Activated naive CD8-positive, alpha-beta T cell treated with anti-CD3 and anti-CD28 coated beads, Interleukin-2, amount 10 ng/mL, durations not matched to agents 7 days and 5 days (primary cell): ENCODE measurements at regions not wholly inside any gene's neighbourhood (a gene's known extent, or its start where the extent isn't known, plus 50 kb on each side); places are given as distances from the start of the nearest gene placed in this dataset.

ENCODE experiments used
- ATAC-seq: fragments of 150-1000 bp; cut with Tn5 transposase; one replicate; pipeline ENCODE4 v1.10.0; 2021; ENCODE audit warnings: low read depth, moderate library complexity
- POLR2A ChIA-PET: fragments of 350-600 bp; sonication (Branson Sonifier 250); formaldehyde crosslinking; loops from one replicate; lab custom pipeline; 2021; ENCODE audit warnings: antibody characterized with exemption; lab: Charles Lee
- DNase-seq: peaks from one replicate; pipeline ENCODE4 v3.0.0; 2021
- H3K27ac Mint-ChIP-seq: one replicate; pipeline ENCODE4 v1.8.0; 2022; ENCODE audit warnings: mild to moderate bottlenecking, mixed read lengths
- H3K27me3 Mint-ChIP-seq: one replicate; pipeline ENCODE4 v1.8.0; 2022; ENCODE audit warnings: mild to moderate bottlenecking, moderate library complexity, mixed read lengths
- H3K36me3 Mint-ChIP-seq: one replicate; pipeline ENCODE4 v1.8.0; 2021; ENCODE audit warnings: mild to moderate bottlenecking, mixed read lengths
- H3K4me1 Mint-ChIP-seq: one replicate; pipeline ENCODE4 v1.8.0; 2021; ENCODE audit warnings: mixed read lengths
- H3K4me3 Mint-ChIP-seq: one replicate; pipeline ENCODE4 v1.8.0; 2022; ENCODE audit warnings: mild to moderate bottlenecking, moderate library complexity, mixed read lengths
- H3K9me3 Mint-ChIP-seq: one replicate; pipeline ENCODE4 v1.8.0; 2021; ENCODE audit warnings: mixed read lengths

GRCh38 chr21:15138490-15138889 is 73.7 kb upstream of the NRIP1 start:
- peaks cover 11% of the 10 kb centered on the region for H3K27me3 Mint-ChIP-seq
- no peak for ATAC-seq
- no peak overlapping the region for H3K27ac Mint-ChIP-seq
- H3K36me3 Mint-ChIP-seq, result no peaks in the 10 kb centered on the region
- POLR2A ChIA-PET, result no interaction called here
- H3K4me1 Mint-ChIP-seq, result no peaks in the 10 kb centered on the region
- DNase-seq, result no peak
- no peaks in the 10 kb centered on the region for H3K9me3 Mint-ChIP-seq
- no peak overlapping the region for H3K4me3 Mint-ChIP-seq

GRCh38 chr21:15139898-15140297 is 75.1 kb upstream of the NRIP1 start:
- DNase-seq (no peak), ATAC-seq (no peak)
- Mint-ChIP-seq H3K4me1 (no peaks in the 10 kb centered on the region), H3K36me3 (no peaks in the 10 kb centered on the region), H3K9me3 (no peaks in the 10 kb centered on the region), H3K4me3 (no peak overlapping the region), H3K27me3 (peaks cover 11% of the 10 kb centered on the region), H3K27ac (no peak overlapping the region)
- POLR2A ChIA-PET, result no interaction called here

GRCh38 chr21:15140321-15141019 is 75.7 kb upstream of the NRIP1 start:
- POLR2A ChIA-PET, result no interaction called here
- H3K27me3 Mint-ChIP-seq, result peaks cover 11% of the 10 kb centered on the region
- ATAC-seq (no peak), DNase-seq (no peak)
- no peak overlapping the region for H3K27ac Mint-ChIP-seq
- H3K36me3 Mint-ChIP-seq, result no peaks in the 10 kb centered on the region
- H3K4me3 Mint-ChIP-seq, result no peak overlapping the region
- no peaks in the 10 kb centered on the region for H3K9me3 Mint-ChIP-seq
- H3K4me1 Mint-ChIP-seq, result no peaks in the 10 kb centered on the region

GRCh38 chr21:15141261-15141970 is 76.6 kb upstream of the NRIP1 start:
- Mint-ChIP-seq H3K4me3 (no peak overlapping the region), H3K36me3 (no peaks in the 10 kb centered on the region), H3K27me3 (peaks cover 11% of the 10 kb centered on the region), H3K4me1 (no peaks in the 10 kb centered on the region), H3K9me3 (no peaks in the 10 kb centered on the region), H3K27ac (no peak overlapping the region)
- no peak for ATAC-seq
- no peak for DNase-seq
- POLR2A ChIA-PET, result no interaction called here

GRCh38 chr21:15144026-15144425 is 79.2 kb upstream of the NRIP1 start:
- DNase-seq (no peak), ATAC-seq (no peak)
- Mint-ChIP-seq H3K4me3 (no peak overlapping the region), H3K27me3 (peaks cover 7% of the 10 kb centered on the region), H3K4me1 (no peaks in the 10 kb centered on the region), H3K9me3 (no peaks in the 10 kb centered on the region), H3K27ac (no peak overlapping the region), H3K36me3 (no peaks in the 10 kb centered on the region)
- POLR2A ChIA-PET, result no interaction called here

GRCh38 chr21:15148437-15148836 is 83.6 kb upstream of the NRIP1 start:
- DNase-seq (no peak), ATAC-seq (no peak)
- Mint-ChIP-seq H3K27me3 (no peaks in the 10 kb centered on the region), H3K27ac (no peak overlapping the region), H3K36me3 (no peaks in the 10 kb centered on the region), H3K4me3 (no peak overlapping the region), H3K9me3 (peaks cover 5% of the 10 kb centered on the region), H3K4me1 (peaks cover 8% of the 10 kb centered on the region)
- POLR2A ChIA-PET, result no interaction called here

- Mint-ChIP-seq H3K4me3 (no peak overlapping the region), H3K27ac (no peak overlapping the region), H3K9me3 (peaks cover 7% of the 10 kb centered on the region), H3K4me1 (peaks cover 8% of the 10 kb centered on the region), H3K36me3 (no peaks in the 10 kb centered on the region), H3K27me3 (no peaks in the 10 kb centered on the region)
- DNase-seq (no peak), ATAC-seq (no peak)
- POLR2A ChIA-PET, result no interaction called here
These were observed 84.9 kb upstream of the NRIP1 start for GRCh38 chr21:15149600-15150224.

GRCh38 chr21:15151385-15152103 is 86.7 kb upstream of the NRIP1 start:
- H3K36me3 Mint-ChIP-seq, result no peaks in the 10 kb centered on the region
- no peak overlapping the region for H3K27ac Mint-ChIP-seq
- POLR2A ChIA-PET, result no interaction called here
- ATAC-seq, result no peak
- H3K9me3 Mint-ChIP-seq, result peaks cover 9% of the 10 kb centered on the region
- H3K4me1 Mint-ChIP-seq, result peaks cover 8% of the 10 kb centered on the region
- no peaks in the 10 kb centered on the region for H3K27me3 Mint-ChIP-seq
- H3K4me3 Mint-ChIP-seq, result no peak overlapping the region
- no peak for DNase-seq

- Mint-ChIP-seq H3K9me3 (peaks cover 12% of the 10 kb centered on the region), H3K4me3 (no peak overlapping the region), H3K36me3 (no peaks in the 10 kb centered on the region), H3K4me1 (peaks cover 8% of the 10 kb centered on the region), H3K27me3 (no peaks in the 10 kb centered on the region), H3K27ac (no peak overlapping the region)
- no peak for DNase-seq
- no peak for ATAC-seq
- POLR2A ChIA-PET, result no interaction called here
These were observed 87.8 kb upstream of the NRIP1 start for GRCh38 chr21:15152591-15152990.

GRCh38 chr21:15159382-15160020 is 94.7 kb upstream of the NRIP1 start:
- no peak for DNase-seq
- no peaks in the 10 kb centered on the region for H3K4me1 Mint-ChIP-seq
- no peak overlapping the region for H3K4me3 Mint-ChIP-seq
- no peaks in the 10 kb centered on the region for H3K27me3 Mint-ChIP-seq
- no peaks in the 10 kb centered on the region for H3K36me3 Mint-ChIP-seq
- POLR2A ChIA-PET, result no interaction called here
- ATAC-seq, result no peak
- no peak overlapping the region for H3K27ac Mint-ChIP-seq
- peaks cover 11% of the 10 kb centered on the region for H3K9me3 Mint-ChIP-seq

GRCh38 chr21:15160136-15160535 is 95.3 kb upstream of the NRIP1 start:
- Mint-ChIP-seq H3K36me3 (no peaks in the 10 kb centered on the region), H3K27me3 (no peaks in the 10 kb centered on the region), H3K4me1 (no peaks in the 10 kb centered on the region), H3K4me3 (no peak overlapping the region), H3K27ac (no peak overlapping the region), H3K9me3 (peaks cover 8% of the 10 kb centered on the region)
- no peak for ATAC-seq
- POLR2A ChIA-PET, result no interaction called here
- no peak for DNase-seq

GRCh38 chr21:15162921-15163320 is 98.1 kb upstream of the NRIP1 start:
- ATAC-seq (no peak), DNase-seq (no peak)
- H3K36me3 Mint-ChIP-seq, result no peaks in the 10 kb centered on the region
- H3K27ac Mint-ChIP-seq, result no peak overlapping the region
- no peaks in the 10 kb centered on the region for H3K4me1 Mint-ChIP-seq
- POLR2A ChIA-PET, result no interaction called here
- H3K27me3 Mint-ChIP-seq, result peaks cover 2% of the 10 kb centered on the region
- peaks cover 6% of the 10 kb centered on the region for H3K9me3 Mint-ChIP-seq
- no peak overlapping the region for H3K4me3 Mint-ChIP-seq

GRCh38 chr21:15164273-15164672 is 99.5 kb upstream of the NRIP1 start:
- Mint-ChIP-seq H3K4me3 (no peak overlapping the region), H3K36me3 (no peaks in the 10 kb centered on the region), H3K27ac (no peak overlapping the region), H3K27me3 (peaks cover 3% of the 10 kb centered on the region), H3K9me3 (peaks cover 8% of the 10 kb centered on the region), H3K4me1 (no peaks in the 10 kb centered on the region)
- POLR2A ChIA-PET, result no interaction called here
- DNase-seq (no peak), ATAC-seq (no peak)
